ENCODE measurements at regions not wholly inside any gene's neighbourhood (a gene's known extent, or its start where the extent isn't known, plus 50 kb on each side); places are given as distances from the start of the nearest gene placed in this dataset.

- Histone ChIP-seq H3K36me3 (no peaks in the 10 kb centered on the region), H3K9me3 (no peaks in the 10 kb centered on the region; the same call in 1 of the 2 replicates), H3K4me1 (no peaks in the 10 kb centered on the region), H3K27me3 (peaks cover 9% of the 10 kb centered on the region), H3K4me3 (ENCODE audit: low read depth, low read length) (no peak overlapping the region)
- DNase-seq: no peak
- no peak for TF ChIP-seq CTCF (IDR thresholded peaks at IDR 0.05; ENCODE audit: low read depth, low read length)
These were observed 106.3 kb downstream of the HNRNPD start for GRCh38 chr4:82267506-82267905.

- Histone ChIP-seq H3K9me3 (no peaks in the 10 kb centered on the region; the same call in 1 of the 2 replicates), H3K4me1 (no peaks in the 10 kb centered on the region), H3K4me3 (ENCODE audit: low read depth, low read length) (no peak overlapping the region), H3K36me3 (no peaks in the 10 kb centered on the region), H3K27me3 (peaks cover 5% of the 10 kb centered on the region)
- no peak for TF ChIP-seq CTCF (IDR thresholded peaks at IDR 0.05; ENCODE audit: low read depth, low read length)
- DNase-seq: no peak
These were observed 107.4 kb downstream of the HNRNPD start for GRCh38 chr4:82266345-82266744.

- Histone ChIP-seq H3K9me3 (no peaks in the 10 kb centered on the region; the same call in 1 of the 2 replicates), H3K36me3 (no peaks in the 10 kb centered on the region), H3K27me3 (no peaks in the 10 kb centered on the region; the same call in 1 of the 2 replicates), H3K4me1 (no peaks in the 10 kb centered on the region), H3K4me3 (ENCODE audit: low read depth, low read length) (no peak overlapping the region)
- no peak for TF ChIP-seq CTCF (IDR thresholded peaks at IDR 0.05; ENCODE audit: low read depth, low read length)
- no peak for DNase-seq
These were observed 112.7 kb downstream of the HNRNPD start for GRCh38 chr4:82261084-82261483.

GRCh38 chr4:82260632-82261031 is 113.2 kb downstream of the HNRNPD start:
- Histone ChIP-seq H3K4me1 (no peaks in the 10 kb centered on the region), H3K9me3 (no peaks in the 10 kb centered on the region; the same call in 1 of the 2 replicates), H3K4me3 (ENCODE audit: low read depth, low read length) (no peak overlapping the region), H3K36me3 (no peaks in the 10 kb centered on the region), H3K27me3 (no peaks in the 10 kb centered on the region; the same call in 1 of the 2 replicates)
- DNase-seq: no peak
- no peak for TF ChIP-seq CTCF (IDR thresholded peaks at IDR 0.05; ENCODE audit: low read depth, low read length)

GRCh38 chr4:82256718-82257117 is 117.1 kb downstream of the HNRNPD start:
- Histone ChIP-seq H3K27me3 (no peaks in the 10 kb centered on the region), H3K9me3 (no peaks in the 10 kb centered on the region), H3K4me1 (no peaks in the 10 kb centered on the region), H3K4me3 (ENCODE audit: low read depth, low read length) (no peak overlapping the region), H3K36me3 (no peaks in the 10 kb centered on the region)
- DNase-seq: no peak
- no peak for TF ChIP-seq CTCF (IDR thresholded peaks at IDR 0.05; ENCODE audit: low read depth, low read length)

GRCh38 chr4:82255657-82256056 is 118.1 kb downstream of the HNRNPD start:
- H3K27me3 ChIP-seq: no peaks in the 10 kb centered on the region
- no peaks in the 10 kb centered on the region for H3K36me3 ChIP-seq
- H3K4me1 ChIP-seq: no peaks in the 10 kb centered on the region
- H3K4me3 ChIP-seq (ENCODE audit: low read depth, low read length): no peak overlapping the region
- no peaks in the 10 kb centered on the region for H3K9me3 ChIP-seq
- no peak for DNase-seq
- no peak for TF ChIP-seq CTCF (IDR thresholded peaks at IDR 0.05; ENCODE audit: low read depth, low read length)

Data from BE2C (cell line).